ENCODE measurements at regions not wholly inside any gene's neighbourhood (a gene's known extent, or its start where the extent isn't known, plus 50 kb on each side); places are given as distances from the start of the nearest gene placed in this dataset.

GRCh38 chr12:118606690-118607089 lies 230.3 kb downstream of the SUDS3 start:
- H3K4me1 ChIP-seq (replicated peaks in 1 of 2): no peaks in the 10 kb centered on the region
- intact Hi-C loops (cut with DNase I): no loop called here
- TF ChIP-seq, protein P1, sequence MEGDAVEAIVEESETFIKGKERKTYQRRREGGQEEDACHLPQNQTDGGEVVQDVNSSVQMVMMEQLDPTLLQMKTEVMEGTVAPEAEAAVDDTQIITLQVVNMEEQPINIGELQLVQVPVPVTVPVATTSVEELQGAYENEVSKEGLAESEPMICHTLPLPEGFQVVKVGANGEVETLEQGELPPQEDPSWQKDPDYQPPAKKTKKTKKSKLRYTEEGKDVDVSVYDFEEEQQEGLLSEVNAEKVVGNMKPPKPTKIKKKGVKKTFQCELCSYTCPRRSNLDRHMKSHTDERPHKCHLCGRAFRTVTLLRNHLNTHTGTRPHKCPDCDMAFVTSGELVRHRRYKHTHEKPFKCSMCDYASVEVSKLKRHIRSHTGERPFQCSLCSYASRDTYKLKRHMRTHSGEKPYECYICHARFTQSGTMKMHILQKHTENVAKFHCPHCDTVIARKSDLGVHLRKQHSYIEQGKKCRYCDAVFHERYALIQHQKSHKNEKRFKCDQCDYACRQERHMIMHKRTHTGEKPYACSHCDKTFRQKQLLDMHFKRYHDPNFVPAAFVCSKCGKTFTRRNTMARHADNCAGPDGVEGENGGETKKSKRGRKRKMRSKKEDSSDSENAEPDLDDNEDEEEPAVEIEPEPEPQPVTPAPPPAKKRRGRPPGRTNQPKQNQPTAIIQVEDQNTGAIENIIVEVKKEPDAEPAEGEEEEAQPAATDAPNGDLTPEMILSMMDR (IDR thresholded peaks at IDR 0.05): no peak
- no peak for TF ChIP-seq POLR2A (IDR thresholded peaks at IDR 0.05)
- DNase-seq: no peak
- no peaks in the 10 kb centered on the region for H3K27me3 ChIP-seq
- no peaks in the 10 kb centered on the region for H3K9me3 ChIP-seq (replicated peaks in 1 of 3)
- H3K36me3 ChIP-seq (replicated peaks in 1 of 2): no peaks in the 10 kb centered on the region
- 82 to 87% (median 86%) methylated on average over 8 of the region's 8 CpGs for WGBS, 4 donors
- no peak overlapping the region for H3K27ac ChIP-seq
- H3K4me3 ChIP-seq: no peak overlapping the region

GRCh38 chr12:118607831-118608230 lies 231.5 kb downstream of the SUDS3 start:
- Histone ChIP-seq H3K4me1 (replicated peaks in 1 of 2) (no peaks in the 10 kb centered on the region), H3K27me3 (no peaks in the 10 kb centered on the region), H3K4me3 (no peak overlapping the region), H3K36me3 (replicated peaks in 1 of 2) (no peaks in the 10 kb centered on the region), H3K9me3 (replicated peaks in 1 of 3) (no peaks in the 10 kb centered on the region), H3K27ac (no peak overlapping the region)
- intact Hi-C loops (cut with DNase I): no loop called here
- no peak for DNase-seq
- 81 to 100% (median 93%) methylated on average over 2 to 3 of the region's 3 CpGs for WGBS, 4 donors
- no peak for TF ChIP-seq POLR2A (IDR thresholded peaks at IDR 0.05)
- TF ChIP-seq, protein P1 (IDR thresholded peaks at IDR 0.05): no peak

DNA sequence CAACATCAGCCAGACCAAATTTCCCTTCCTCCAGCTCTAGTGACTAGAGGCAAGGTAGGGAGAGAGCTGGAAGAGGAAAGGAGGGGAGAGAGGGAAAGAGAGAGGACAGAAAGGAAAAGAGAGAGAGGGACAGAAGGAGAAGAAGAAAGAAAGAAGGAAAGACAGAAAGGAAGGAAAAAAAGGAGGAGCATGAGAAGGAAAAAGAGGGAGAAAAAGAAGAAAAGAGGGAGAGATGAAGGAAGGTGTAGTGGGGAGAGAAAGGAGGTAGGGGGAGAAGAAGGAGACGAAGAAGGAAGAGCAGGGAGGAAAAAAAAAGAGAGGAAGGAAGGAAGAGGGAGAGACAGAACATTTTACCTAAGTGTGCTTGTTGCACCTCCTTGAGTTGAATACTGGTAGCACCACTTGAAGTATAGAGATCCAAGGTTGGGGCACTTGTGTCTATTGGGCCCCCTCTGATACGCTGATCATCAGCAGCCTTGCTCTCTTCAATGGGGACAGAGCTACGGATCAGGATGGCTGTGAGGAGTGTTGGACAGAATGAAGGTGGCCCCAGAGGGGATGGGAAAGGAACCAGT lies 232.5 kb downstream of the SUDS3 start:
- Histone ChIP-seq H3K27ac (no peak overlapping the region), H3K27me3 (no peaks in the 10 kb centered on the region), H3K4me1 (replicated peaks in 1 of 2) (no peaks in the 10 kb centered on the region), H3K4me3 (no peak overlapping the region), H3K9me3 (replicated peaks in 1 of 3) (no peaks in the 10 kb centered on the region), H3K36me3 (replicated peaks in 1 of 2) (no peaks in the 10 kb centered on the region)
- no peak for DNase-seq
- no peak for TF ChIP-seq POLR2A (IDR thresholded peaks at IDR 0.05)
- TF ChIP-seq, protein P1 (IDR thresholded peaks at IDR 0.05): peak in 2 of 6 experiments; percentile 5 to 6
- 50 to 67% (median 55%) methylated on average over 3 of the region's 3 CpGs for WGBS, 4 donors
- intact Hi-C loops (cut with DNase I): no loop called here

DNA sequence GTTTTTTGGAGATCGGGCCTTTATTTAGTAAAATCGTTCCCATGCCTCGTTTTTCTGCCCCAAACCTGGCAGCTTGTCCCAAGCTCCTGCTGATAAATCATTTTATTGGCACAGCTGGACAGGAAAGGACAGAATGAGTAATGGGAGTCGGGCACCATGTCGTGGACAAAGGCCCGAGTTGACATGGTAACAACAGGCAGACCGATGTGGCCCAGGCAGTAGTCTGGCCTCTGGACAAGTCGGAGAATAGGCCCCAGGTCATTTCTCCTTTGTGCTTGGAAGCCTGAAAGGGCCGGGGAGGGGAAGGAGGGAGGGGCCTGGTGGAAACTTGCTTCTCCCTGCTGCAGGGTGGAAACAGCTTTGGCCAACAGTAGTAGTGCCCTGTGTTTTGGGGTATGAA lies 234.9 kb downstream of the SUDS3 start:
- no peaks in the 10 kb centered on the region for H3K36me3 ChIP-seq (replicated peaks in 1 of 2)
- TF ChIP-seq, protein P1 (IDR thresholded peaks at IDR 0.05): no peak
- TF ChIP-seq POLR2A (IDR thresholded peaks at IDR 0.05): no peak
- H3K4me3 ChIP-seq: no peak overlapping the region
- WGBS, 4 donors: 18 to 36% (median 25%) methylated on average over 9 of the region's 9 CpGs
- intact Hi-C loops (cut with DNase I): no loop called here
- DNase-seq: peak in 6 of 7 donors; percentile 8 to 84 (median 18)
- no peaks in the 10 kb centered on the region for H3K9me3 ChIP-seq (replicated peaks in 1 of 3)
- no peak overlapping the region for H3K27ac ChIP-seq
- H3K4me1 ChIP-seq (replicated peaks in 1 of 2): no peaks in the 10 kb centered on the region
- no peaks in the 10 kb centered on the region for H3K27me3 ChIP-seq
